Activated CD4-positive, alpha-beta T cell treated with anti-CD3 and anti-CD28 coated beads for 48 hours (primary cell): ENCODE measurements at regions not wholly inside any gene's neighbourhood (a gene's known extent, or its start where the extent isn't known, plus 50 kb on each side); places are given as distances from the start of the nearest gene placed in this dataset.

ENCODE experiments used
- DNase-seq: peaks from one replicate; pipeline ENCODE4 v3.0.0-alpha.2; 2020

- no peak for DNase-seq
Measured at GRCh38 chr2:71831193-71831577, 316.5 kb downstream of the CYP26B1 start.

- DNase-seq: no peak
Measured at GRCh38 chr2:71830497-71831192, 317.0 kb downstream of the CYP26B1 start.

GRCh38 chr2:71829008-71829407 lies 318.7 kb downstream of the CYP26B1 start:
- no peak for DNase-seq

- no peak for DNase-seq
Measured at GRCh38 chr2:71827973-71828372, 319.7 kb downstream of the CYP26B1 start.

- DNase-seq: no peak
Measured at GRCh38 chr2:71827524-71827901, 320.1 kb downstream of the CYP26B1 start.

GRCh38 chr2:71826826-71827523 lies 320.7 kb downstream of the CYP26B1 start:
- DNase-seq: no peak

- no peak for DNase-seq
Measured at GRCh38 chr2:71826299-71826698, 321.4 kb downstream of the CYP26B1 start.

GRCh38 chr2:71824436-71824835 lies 323.2 kb downstream of the CYP26B1 start:
- no peak for DNase-seq

GRCh38 chr2:71823526-71823925 lies 324.1 kb downstream of the CYP26B1 start:
- no peak for DNase-seq

- DNase-seq: no peak
Measured at GRCh38 chr2:71822463-71822862, 325.2 kb downstream of the CYP26B1 start.

GRCh38 chr2:71821856-71822255 lies 325.8 kb downstream of the CYP26B1 start:
- no peak for DNase-seq

- DNase-seq: no peak
Measured at GRCh38 chr2:71816815-71817214, 330.8 kb downstream of the CYP26B1 start.

GRCh38 chr2:71815701-71816474 lies 331.8 kb downstream of the CYP26B1 start:
- DNase-seq: no peak

GRCh38 chr2:71814885-71815284 lies 332.8 kb downstream of the CYP26B1 start:
- no peak for DNase-seq

GRCh38 chr2:71813807-71814470 lies 333.7 kb downstream of the CYP26B1 start:
- no peak for DNase-seq

GRCh38 chr2:71813315-71813714 lies 334.3 kb downstream of the CYP26B1 start:
- DNase-seq: no peak

- no peak for DNase-seq
Measured at GRCh38 chr2:71812736-71813135, 334.9 kb downstream of the CYP26B1 start.

- DNase-seq: no peak
Measured at GRCh38 chr2:71811726-71812125, 335.9 kb downstream of the CYP26B1 start.

GRCh38 chr2:71811157-71811556 lies 336.5 kb downstream of the CYP26B1 start:
- DNase-seq: no peak

- DNase-seq: no peak
Measured at GRCh38 chr2:71807581-71808451, 339.8 kb downstream of the CYP26B1 start.

- no peak for DNase-seq
Measured at GRCh38 chr2:71806432-71806831, 341.2 kb downstream of the CYP26B1 start.

- DNase-seq: no peak
Measured at GRCh38 chr2:71804281-71804751, 343.3 kb downstream of the CYP26B1 start.
